ENCODE measurements at regions not wholly inside any gene's neighbourhood (a gene's known extent, or its start where the extent isn't known, plus 50 kb on each side); places are given as distances from the start of the nearest gene placed in this dataset.

DNA sequence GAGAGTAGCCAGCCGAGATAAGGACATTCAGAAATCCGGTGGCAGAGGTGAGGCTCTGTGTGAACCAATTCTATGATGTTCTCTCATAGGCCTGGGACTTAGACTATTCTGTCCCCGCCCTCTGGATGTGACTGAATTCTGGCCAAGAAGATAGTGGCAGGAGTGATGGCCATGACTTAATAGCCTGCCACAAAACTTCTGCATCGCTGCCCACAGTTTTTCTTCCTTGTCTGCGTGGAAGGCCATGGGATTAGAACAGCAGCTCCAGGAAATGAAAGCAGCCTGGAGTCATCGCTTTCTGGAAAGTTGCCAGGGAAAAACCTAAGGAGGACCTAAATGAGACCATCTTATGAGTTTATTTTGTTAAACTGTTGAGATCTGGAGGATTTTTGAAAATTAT, 134.7 kb downstream of the F11 start:
- TF ChIP-seq FOXM1 (IDR thresholded peaks at IDR 0.05; ENCODE audit: borderline replicate concordance, low read depth), result no peak
- TF ChIP-seq, protein P1, sequence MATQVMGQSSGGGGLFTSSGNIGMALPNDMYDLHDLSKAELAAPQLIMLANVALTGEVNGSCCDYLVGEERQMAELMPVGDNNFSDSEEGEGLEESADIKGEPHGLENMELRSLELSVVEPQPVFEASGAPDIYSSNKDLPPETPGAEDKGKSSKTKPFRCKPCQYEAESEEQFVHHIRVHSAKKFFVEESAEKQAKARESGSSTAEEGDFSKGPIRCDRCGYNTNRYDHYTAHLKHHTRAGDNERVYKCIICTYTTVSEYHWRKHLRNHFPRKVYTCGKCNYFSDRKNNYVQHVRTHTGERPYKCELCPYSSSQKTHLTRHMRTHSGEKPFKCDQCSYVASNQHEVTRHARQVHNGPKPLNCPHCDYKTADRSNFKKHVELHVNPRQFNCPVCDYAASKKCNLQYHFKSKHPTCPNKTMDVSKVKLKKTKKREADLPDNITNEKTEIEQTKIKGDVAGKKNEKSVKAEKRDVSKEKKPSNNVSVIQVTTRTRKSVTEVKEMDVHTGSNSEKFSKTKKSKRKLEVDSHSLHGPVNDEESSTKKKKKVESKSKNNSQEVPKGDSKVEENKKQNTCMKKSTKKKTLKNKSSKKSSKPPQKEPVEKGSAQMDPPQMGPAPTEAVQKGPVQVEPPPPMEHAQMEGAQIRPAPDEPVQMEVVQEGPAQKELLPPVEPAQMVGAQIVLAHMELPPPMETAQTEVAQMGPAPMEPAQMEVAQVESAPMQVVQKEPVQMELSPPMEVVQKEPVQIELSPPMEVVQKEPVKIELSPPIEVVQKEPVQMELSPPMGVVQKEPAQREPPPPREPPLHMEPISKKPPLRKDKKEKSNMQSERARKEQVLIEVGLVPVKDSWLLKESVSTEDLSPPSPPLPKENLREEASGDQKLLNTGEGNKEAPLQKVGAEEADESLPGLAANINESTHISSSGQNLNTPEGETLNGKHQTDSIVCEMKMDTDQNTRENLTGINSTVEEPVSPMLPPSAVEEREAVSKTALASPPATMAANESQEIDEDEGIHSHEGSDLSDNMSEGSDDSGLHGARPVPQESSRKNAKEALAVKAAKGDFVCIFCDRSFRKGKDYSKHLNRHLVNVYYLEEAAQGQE (IDR thresholded peaks at IDR 0.05; ENCODE audit: low read depth), result no peak
- no peak for TF ChIP-seq EP300 (IDR thresholded peaks at IDR 0.05; ENCODE audit: borderline replicate concordance)
- TF ChIP-seq NFIC (IDR thresholded peaks at IDR 0.05), result no peak
- no peak for TF ChIP-seq ZBTB7A (IDR thresholded peaks at IDR 0.05; ENCODE audit: low read depth)
- TF ChIP-seq, protein P2, sequence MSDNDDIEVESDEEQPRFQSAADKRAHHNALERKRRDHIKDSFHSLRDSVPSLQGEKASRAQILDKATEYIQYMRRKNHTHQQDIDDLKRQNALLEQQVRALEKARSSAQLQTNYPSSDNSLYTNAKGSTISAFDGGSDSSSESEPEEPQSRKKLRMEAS (IDR thresholded peaks at IDR 0.05), result no peak
- TF ChIP-seq CREB1 (IDR thresholded peaks at IDR 0.05; ENCODE audit: low read depth), result no peak
- no peak for TF ChIP-seq TCF12 (IDR thresholded peaks at IDR 0.05; ENCODE audit: low read depth)
- TF ChIP-seq EGR1 (IDR thresholded peaks at IDR 0.05), result no peak
- TF ChIP-seq CEBPB (IDR thresholded peaks at IDR 0.05), result no peak
- no peak for TF ChIP-seq TAF1 (IDR thresholded peaks at IDR 0.05; ENCODE audit: low read depth)
- no peak for TF ChIP-seq TEAD4 (IDR thresholded peaks at IDR 0.05)
- TF ChIP-seq RAD21 (IDR thresholded peaks at IDR 0.05; ENCODE audit: low read depth), result no peak
